ENCODE measurements at regions not wholly inside any gene's neighbourhood (a gene's known extent, or its start where the extent isn't known, plus 50 kb on each side); places are given as distances from the start of the nearest gene placed in this dataset.

DNA sequence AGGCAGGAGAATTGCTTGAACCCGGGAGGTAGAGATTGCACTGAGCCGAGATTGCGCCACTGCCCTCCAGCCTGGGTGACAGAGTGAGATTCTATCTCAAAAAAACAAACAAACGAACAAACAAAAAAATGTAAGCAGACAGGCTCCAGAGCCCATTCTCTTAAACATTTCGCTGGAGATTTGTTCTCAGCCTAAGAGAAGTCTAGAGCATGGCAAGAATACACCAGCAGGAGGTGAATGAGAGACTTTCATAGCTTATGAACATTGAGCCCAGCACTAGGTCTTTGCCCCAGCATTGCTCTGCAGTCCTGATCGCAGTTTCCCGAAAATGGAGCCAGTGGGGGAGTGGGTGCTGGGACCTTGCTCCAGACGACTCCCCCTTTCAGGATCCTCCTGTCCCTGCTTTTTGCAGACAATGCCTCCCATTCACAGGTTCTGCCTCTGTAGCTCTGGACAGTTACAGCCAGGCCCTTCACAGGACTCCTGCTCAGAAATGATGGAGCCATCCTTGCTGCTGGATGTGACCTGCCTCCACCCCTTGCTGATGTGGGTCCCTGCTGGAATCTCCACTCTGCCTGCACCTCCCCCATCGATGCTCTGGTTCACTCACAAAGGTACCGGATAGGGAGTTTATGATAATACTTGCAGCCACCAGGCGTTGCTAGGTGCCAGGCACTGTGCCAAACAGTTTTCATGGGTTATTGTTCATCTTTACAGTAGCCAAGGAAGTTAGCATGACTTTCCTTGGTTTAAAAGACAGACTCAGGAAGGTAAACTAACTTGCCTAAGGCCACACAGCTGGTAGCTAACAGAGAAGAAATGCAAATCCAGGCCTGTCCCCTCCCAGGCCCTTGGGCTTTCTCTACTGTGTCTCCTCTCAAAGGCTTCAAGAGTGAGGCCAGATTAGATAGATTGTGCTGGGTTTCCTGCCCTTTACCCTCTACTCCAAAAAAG, 329.7 kb upstream of the TLE3 start:
- H3K36me3 ChIP-seq: no peaks in the 10 kb centered on the region
- H3K4me3 ChIP-seq: no peak overlapping the region
- no peak for TF ChIP-seq POLR2A (IDR thresholded peaks at IDR 0.05)
- TF ChIP-seq CTCF (IDR thresholded peaks at IDR 0.05): no peak
- H3K4me1 ChIP-seq: no peaks in the 10 kb centered on the region
- H3K27me3 ChIP-seq: no peaks in the 10 kb centered on the region
- DNase-seq: no peak
- no peak overlapping the region for H3K27ac ChIP-seq
- no peaks in the 10 kb centered on the region for H3K9me3 ChIP-seq

DNA sequence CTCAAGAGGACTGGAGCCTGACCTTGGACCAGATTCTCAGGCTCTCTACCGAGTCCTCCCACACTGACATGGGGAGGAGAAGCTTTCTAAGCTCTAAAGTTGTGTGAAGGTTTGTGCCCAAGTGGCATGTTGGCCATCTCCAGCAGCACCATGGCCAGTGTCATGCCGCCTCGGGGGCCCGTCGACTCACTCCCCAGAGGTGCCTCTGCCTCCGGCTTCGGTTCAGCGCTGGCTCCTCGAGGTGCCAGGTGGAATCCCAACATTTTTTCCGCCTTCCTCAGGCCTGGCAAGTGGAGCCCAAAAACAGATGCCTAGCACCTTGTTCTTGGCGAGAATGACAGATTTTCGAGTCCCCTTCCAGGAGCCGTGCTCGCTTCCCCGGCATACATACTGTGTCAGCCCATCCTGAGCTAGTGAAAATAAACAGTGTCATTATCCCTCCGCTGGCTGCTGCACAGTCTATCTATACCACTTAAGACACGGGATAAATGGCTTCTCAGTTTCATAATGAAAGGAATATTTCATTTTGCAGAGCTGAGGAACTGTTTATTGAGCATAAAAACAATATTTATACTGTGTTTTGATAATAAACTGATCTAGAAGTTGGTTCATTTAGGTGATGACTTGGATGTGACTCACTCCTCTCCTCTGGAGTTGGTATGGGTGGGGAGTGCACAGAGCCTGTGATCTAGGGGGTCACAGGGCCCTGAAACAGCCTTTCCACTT, 328.5 kb upstream of the TLE3 start:
- Histone ChIP-seq H3K27me3 (no peaks in the 10 kb centered on the region), H3K9me3 (no peaks in the 10 kb centered on the region), H3K4me3 (no peak overlapping the region), H3K36me3 (no peaks in the 10 kb centered on the region), H3K4me1 (no peaks in the 10 kb centered on the region), H3K27ac (no peak overlapping the region)
- TF ChIP-seq CTCF (IDR thresholded peaks at IDR 0.05) (no peak), POLR2A (IDR thresholded peaks at IDR 0.05) (no peak)
- DNase-seq: no peak

GRCh38 chr15:70424937-70425411, 327.3 kb upstream of the TLE3 start:
- no peak overlapping the region for H3K4me3 ChIP-seq
- H3K9me3 ChIP-seq: no peaks in the 10 kb centered on the region
- TF ChIP-seq CTCF (IDR thresholded peaks at IDR 0.05): no peak
- TF ChIP-seq POLR2A (IDR thresholded peaks at IDR 0.05): no peak
- no peaks in the 10 kb centered on the region for H3K36me3 ChIP-seq
- no peaks in the 10 kb centered on the region for H3K4me1 ChIP-seq
- DNase-seq: no peak
- H3K27ac ChIP-seq: no peak overlapping the region
- H3K27me3 ChIP-seq: no peaks in the 10 kb centered on the region

DNA sequence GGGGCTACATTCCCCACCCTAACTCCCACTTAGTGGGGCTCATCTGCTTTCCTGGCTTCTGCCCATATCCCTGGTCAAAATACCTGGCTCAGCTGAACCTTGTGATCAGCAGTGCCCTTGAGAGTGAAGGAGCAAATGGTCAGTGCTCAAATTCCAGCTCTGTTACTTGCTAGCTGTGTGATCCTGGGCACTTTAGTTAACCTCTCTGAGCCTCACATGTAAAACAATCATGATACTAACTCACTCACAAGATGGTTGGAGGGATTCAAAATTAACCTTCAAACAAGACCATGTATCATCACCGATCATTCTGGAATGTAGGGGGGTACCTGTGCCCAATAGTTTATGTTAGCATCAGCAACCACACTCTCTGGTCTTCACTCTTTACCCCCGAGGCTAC, 325.6 kb upstream of the TLE3 start:
- no peak overlapping the region for H3K4me3 ChIP-seq
- DNase-seq: no peak
- TF ChIP-seq POLR2A (IDR thresholded peaks at IDR 0.05) (no peak), CTCF (IDR thresholded peaks at IDR 0.05) (no peak)
- H3K4me1 ChIP-seq: no peaks in the 10 kb centered on the region
- no peaks in the 10 kb centered on the region for H3K9me3 ChIP-seq
- H3K27me3 ChIP-seq: no peaks in the 10 kb centered on the region
- H3K27ac ChIP-seq: no peak overlapping the region
- no peaks in the 10 kb centered on the region for H3K36me3 ChIP-seq

- Histone ChIP-seq H3K27ac (no peak overlapping the region), H3K4me3 (no peak overlapping the region), H3K9me3 (no peaks in the 10 kb centered on the region), H3K36me3 (no peaks in the 10 kb centered on the region), H3K27me3 (no peaks in the 10 kb centered on the region), H3K4me1 (no peaks in the 10 kb centered on the region)
- DNase-seq: no peak
- TF ChIP-seq POLR2A (IDR thresholded peaks at IDR 0.05) (no peak), CTCF (IDR thresholded peaks at IDR 0.05) (no peak)
These were observed 324.6 kb upstream of the TLE3 start for GRCh38 chr15:70422342-70422741.
